Activated CD4-positive, alpha-beta T cell treated with anti-CD3 and anti-CD28 coated beads for 4 hours (primary cell): ENCODE measurements at regions not wholly inside any gene's neighbourhood (a gene's known extent, or its start where the extent isn't known, plus 50 kb on each side); places are given as distances from the start of the nearest gene placed in this dataset.

ENCODE experiments used
- DNase-seq, 2 donors: peaks; one replicate each; pipeline ENCODE4 v3.0.0-alpha.2; 2020

- DNase-seq = no peak
Observed at GRCh38 chr3:68290333-68290732, 635.9 kb upstream of the SUCLG2 start.

- no peak for DNase-seq
Observed at GRCh38 chr3:68288085-68288484, 633.7 kb upstream of the SUCLG2 start.

- no peak for DNase-seq
Observed at GRCh38 chr3:68287101-68287500, 632.7 kb upstream of the SUCLG2 start.

- DNase-seq = no peak
Observed at GRCh38 chr3:68274286-68274685, 619.9 kb upstream of the SUCLG2 start.

GRCh38 chr3:68271145-68271544 is 616.7 kb upstream of the SUCLG2 start:
- no peak for DNase-seq

- peak; percentile 9 to 10 for DNase-seq
Observed at GRCh38 chr3:68256635-68257223, 602.3 kb upstream of the SUCLG2 start.

DNA sequence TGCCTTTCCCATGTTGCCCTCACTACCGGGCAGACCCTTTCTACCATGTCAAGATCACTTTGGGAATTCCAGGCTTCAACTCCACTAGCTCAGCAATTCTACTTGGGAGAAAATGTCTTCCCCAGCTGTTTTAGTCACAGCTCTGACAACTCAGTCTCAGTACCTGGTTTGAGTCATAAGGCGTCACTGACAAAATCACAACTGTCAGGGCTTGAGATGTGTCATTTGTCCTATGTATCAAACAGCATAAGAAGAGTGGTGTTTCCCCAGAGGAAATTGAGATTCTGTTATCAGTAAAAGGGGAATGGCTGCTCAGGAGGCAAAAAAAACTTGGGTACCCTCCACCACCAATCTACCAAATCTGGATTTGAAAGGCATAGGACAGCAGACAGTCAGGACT is 594.9 kb upstream of the SUCLG2 start:
- DNase-seq = no peak

DNA sequence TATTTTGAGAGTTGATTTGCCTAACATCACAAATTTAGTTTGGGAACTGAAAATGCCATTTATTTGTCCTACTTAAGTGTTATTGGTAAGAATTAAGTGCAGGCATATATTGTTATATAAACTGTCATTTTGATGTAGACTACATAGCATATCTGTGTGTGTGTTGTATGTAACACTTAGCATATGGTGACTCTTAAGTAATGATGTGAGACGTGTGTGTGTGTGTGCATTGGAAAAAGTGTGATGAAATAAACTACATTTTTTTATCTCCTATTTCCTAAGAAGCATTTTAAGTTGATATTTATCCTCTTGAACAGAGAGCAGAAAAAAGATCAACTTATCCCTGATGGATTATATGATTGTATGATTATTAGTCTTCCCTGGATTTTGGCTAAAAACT is 588.2 kb upstream of the SUCLG2 start:
- no peak for DNase-seq

GRCh38 chr3:68239542-68239941 is 585.1 kb upstream of the SUCLG2 start:
- DNase-seq = no peak

GRCh38 chr3:68234076-68234780 is 579.8 kb upstream of the SUCLG2 start:
- no peak for DNase-seq

- no peak for DNase-seq
Observed at GRCh38 chr3:68228856-68229255, 574.4 kb upstream of the SUCLG2 start.

- no peak for DNase-seq
Observed at GRCh38 chr3:68220832-68221231, 566.4 kb upstream of the SUCLG2 start.

GRCh38 chr3:68211637-68212036 is 557.2 kb upstream of the SUCLG2 start:
- DNase-seq = no peak

DNA sequence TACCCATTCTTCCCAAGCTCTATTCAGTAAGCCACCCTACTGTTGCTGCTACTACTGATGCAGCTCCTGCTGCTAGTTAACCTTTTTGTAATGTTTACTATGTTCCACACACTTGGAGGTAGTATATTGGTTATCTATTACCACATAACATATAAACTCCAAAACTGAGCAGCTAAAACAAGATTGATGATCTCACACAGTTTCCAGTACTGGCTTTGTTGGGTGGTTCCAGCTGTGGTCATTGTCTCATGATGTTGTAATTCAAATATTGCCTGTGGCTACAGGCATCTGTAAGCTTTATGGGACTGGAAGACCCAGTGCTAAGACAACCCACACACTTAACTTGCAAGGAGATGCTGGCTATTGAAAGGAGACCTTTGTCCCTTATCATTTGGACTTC is 556.2 kb upstream of the SUCLG2 start:
- no peak for DNase-seq

GRCh38 chr3:68207327-68207726 is 552.9 kb upstream of the SUCLG2 start:
- no peak for DNase-seq

DNA sequence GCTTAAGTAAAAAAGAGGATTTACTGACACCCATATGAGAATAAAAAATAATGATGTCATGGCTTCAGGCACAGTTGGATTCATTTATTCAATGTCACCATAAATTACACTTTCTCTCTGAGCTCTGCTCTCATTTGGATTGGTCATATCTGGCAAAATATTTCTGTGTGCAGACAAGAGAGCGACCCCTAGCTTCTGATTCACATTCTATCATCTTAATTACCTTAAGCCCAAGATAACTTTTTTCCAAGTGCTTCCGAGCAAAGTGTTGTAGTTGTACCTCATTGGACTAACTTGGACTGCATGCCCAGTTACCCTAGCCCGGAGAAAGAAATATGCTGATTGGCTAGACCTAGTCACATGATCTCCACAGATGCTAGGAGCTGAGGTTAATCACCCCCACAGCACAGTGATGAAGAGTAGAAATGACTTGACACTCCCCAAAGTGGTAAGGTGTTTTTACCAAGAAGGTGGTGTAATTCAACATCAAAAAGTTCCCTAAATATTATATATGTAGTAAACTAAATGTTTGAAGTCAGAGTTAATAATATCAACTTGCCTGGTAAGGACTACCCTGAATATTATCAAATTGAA is 552.2 kb upstream of the SUCLG2 start:
- no peak for DNase-seq

GRCh38 chr3:68186733-68187132 is 532.3 kb upstream of the SUCLG2 start:
- DNase-seq = no peak

DNA sequence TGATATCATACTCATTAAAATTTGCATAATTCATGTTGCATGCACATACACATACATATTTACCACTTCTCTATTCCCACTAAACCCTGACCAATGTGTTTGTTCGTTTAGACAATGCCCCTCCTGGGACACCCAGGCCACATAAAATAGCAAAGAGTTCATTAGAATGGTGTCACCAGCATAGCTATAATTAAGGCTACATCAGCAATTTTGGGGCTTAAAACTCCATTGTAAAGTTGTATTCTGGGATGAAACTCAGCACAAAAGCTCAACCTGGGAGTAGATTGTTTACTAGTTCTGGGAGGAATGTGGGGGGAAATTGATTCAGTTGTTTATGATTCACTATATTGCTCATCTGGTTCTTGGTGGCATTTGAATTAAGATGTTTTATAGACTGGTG is 522.2 kb upstream of the SUCLG2 start:
- no peak for DNase-seq

DNA sequence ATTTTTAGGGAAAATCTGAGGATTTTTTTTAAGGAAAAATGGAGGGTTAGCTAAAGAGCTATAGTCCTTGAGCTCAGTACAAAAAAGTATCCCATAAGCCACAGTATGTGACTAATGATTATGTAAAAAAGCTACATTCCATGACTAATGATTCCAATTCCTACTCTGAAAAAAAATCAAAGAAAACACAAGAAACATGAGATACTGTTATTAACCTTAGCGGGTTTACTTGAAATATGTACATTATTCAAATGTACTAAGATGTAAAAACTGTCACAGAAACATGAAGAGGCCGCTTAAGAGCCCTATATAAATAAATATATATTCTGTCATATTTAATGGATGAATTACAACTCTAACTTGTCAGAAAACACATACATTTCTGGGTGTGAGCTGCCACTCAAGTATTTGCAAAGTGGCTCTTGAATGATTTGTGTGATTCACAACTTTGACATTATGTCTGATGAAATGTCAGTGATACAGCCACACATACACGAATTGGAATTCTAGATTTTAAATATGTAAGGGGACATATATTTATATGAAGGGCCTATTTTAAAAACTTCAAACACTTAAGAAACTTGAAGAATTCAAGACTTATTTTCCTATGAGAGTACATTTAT is 518.7 kb upstream of the SUCLG2 start:
- no peak for DNase-seq

GRCh38 chr3:68172039-68172438 is 517.6 kb upstream of the SUCLG2 start:
- DNase-seq = no peak

DNA sequence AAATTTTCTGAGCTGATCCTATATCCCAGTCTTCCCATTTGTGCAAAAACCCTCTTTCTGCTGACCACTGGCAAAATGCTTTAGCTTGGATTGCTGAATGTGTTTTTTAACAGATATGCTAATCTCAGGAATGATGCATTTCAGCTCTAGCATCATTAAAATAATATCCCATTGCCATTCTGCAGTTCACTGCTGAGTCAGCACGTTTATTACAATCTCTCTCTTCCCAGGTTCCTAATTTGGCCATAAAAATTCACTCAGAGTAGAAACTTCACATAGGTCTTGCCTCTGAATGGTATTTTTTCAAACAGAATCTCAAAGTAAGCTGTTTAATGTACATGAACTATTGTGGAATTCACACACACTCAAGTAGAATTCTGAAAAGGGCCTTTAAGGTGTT is 509.6 kb upstream of the SUCLG2 start:
- DNase-seq = no peak

- DNase-seq = no peak
Observed at GRCh38 chr3:68163062-68163461, 508.6 kb upstream of the SUCLG2 start.

DNA sequence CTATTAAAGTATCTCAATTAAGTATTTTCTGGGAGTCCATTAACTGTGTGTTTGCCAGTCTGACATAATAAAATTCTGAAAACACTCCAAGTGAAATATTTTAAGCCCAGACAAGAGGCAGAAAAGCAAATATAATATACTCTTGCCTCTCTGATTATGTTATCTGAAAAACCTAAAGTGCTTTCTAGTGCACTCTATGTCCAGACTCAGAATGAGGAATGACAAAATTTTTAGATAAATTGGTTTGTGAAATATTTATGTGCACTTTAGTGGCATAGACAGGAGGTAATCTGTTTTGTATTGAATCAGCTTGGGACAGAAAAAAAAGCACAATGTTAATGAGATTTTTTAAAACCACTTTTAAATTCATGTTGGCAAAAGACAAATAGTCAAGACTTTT is 508.2 kb upstream of the SUCLG2 start:
- DNase-seq = no peak

- no peak for DNase-seq
Observed at GRCh38 chr3:68151359-68151758, 496.9 kb upstream of the SUCLG2 start.
